ENCODE measurements at regions not wholly inside any gene's neighbourhood (a gene's known extent, or its start where the extent isn't known, plus 50 kb on each side); places are given as distances from the start of the nearest gene placed in this dataset.

- TF ChIP-seq POLR2AphosphoS5 (IDR thresholded peaks at IDR 0.05; ENCODE audit: low read depth, low read length) (no peak), SIN3A (IDR thresholded peaks at IDR 0.05; ENCODE audit: borderline replicate concordance, insufficient read depth, low read length) (no peak)
These were observed 508.3 kb downstream of the MCTP2 start for GRCh38 chr15:94739639-94740038.

Measured in PFSK-1 (cell line).